HEK293T (cell line): ENCODE measurements at regions not wholly inside any gene's neighbourhood (a gene's known extent, or its start where the extent isn't known, plus 50 kb on each side); places are given as distances from the start of the nearest gene placed in this dataset.

Experiments used
- CTCF ChIA-PET: fragments of 350-600 bp; formaldehyde crosslinking; extraction: SDS; loops from one replicate; lab custom pipeline; 2021; ENCODE audit warnings: antibody characterized with exemption, inconsistent platforms; lab: Yijun Ruan, JAX
- POLR2A ChIA-PET: fragments of 350-600 bp; formaldehyde crosslinking; extraction: SDS; loops from one replicate; lab custom pipeline; 2020; ENCODE audit warnings: antibody characterized with exemption, inconsistent platforms; lab: Yijun Ruan, JAX
- DNase-seq: peaks from one replicate; pipeline ENCODE4 v3.0.0; 2012; ENCODE audit warnings: mixed read lengths; ENCODE audit errors: extremely low spot score
- ARNT ChIP-seq: fragments of 450-650 bp; IDR thresholded peaks from 2 replicates; pipeline ENCODE4 v1.6.1; 2017; ENCODE audit warnings: mild to moderate bottlenecking
- BHLHE40 ChIP-seq: fragments of 450-650 bp; IDR thresholded peaks from 2 replicates; pipeline ENCODE4 v1.6.1; 2016; ENCODE audit warnings: mild to moderate bottlenecking, moderate library complexity, borderline replicate concordance
- CTBP1 ChIP-seq: fragments of 450-650 bp; IDR thresholded peaks from 2 replicates; pipeline ENCODE4 v1.6.1; 2016; ENCODE audit warnings: borderline replicate concordance
- ELF4 ChIP-seq: fragments of 450-650 bp; IDR thresholded peaks from 2 replicates; pipeline ENCODE4 v1.6.1; 2017; ENCODE audit warnings: antibody characterized with exemption
- FOXA1 ChIP-seq: fragments of 450-650 bp; IDR thresholded peaks from 2 replicates; pipeline ENCODE4 v1.6.1; 2016; ENCODE audit warnings: mild to moderate bottlenecking
- FOXK2 ChIP-seq: fragments of 450-650 bp; IDR thresholded peaks from 2 replicates; pipeline ENCODE4 v1.6.1; 2016; ENCODE audit warnings: mild to moderate bottlenecking
- FOXM1 ChIP-seq: fragments of 450-650 bp; IDR thresholded peaks from 2 replicates; pipeline ENCODE4 v1.6.1; 2017; ENCODE audit warnings: mild to moderate bottlenecking, borderline replicate concordance
- HDGF ChIP-seq: fragments of 450-650 bp; IDR thresholded peaks from 2 replicates; pipeline ENCODE4 v1.6.1; 2017; ENCODE audit warnings: antibody characterized with exemption, borderline replicate concordance
- L3MBTL2 ChIP-seq: fragments of 450-650 bp; conservative IDR thresholded peaks from 2 replicates; pipeline ENCODE4 v1.6.1; 2016; ENCODE audit warnings: mild to moderate bottlenecking
- LEF1 ChIP-seq: fragments of 450-650 bp; IDR thresholded peaks from 2 replicates; pipeline ENCODE4 v1.6.1; 2017; ENCODE audit warnings: mild to moderate bottlenecking, borderline replicate concordance
- NFRKB ChIP-seq: fragments of 450-650 bp; IDR thresholded peaks from 2 replicates; pipeline ENCODE4 v1.6.1; 2016; ENCODE audit warnings: mild to moderate bottlenecking, moderate library complexity
- SP1 ChIP-seq: fragments of 450-650 bp; IDR thresholded peaks from 2 replicates; pipeline ENCODE4 v1.6.1; 2017
- SUZ12 ChIP-seq: fragments of 450-650 bp; IDR thresholded peaks from 2 replicates; pipeline ENCODE4 v1.6.1; 2016; ENCODE audit warnings: mild to moderate bottlenecking
- TARDBP ChIP-seq: fragments of 450-650 bp; IDR thresholded peaks from 2 replicates; pipeline ENCODE4 v1.6.1; 2016
- ZNF384 ChIP-seq: fragments of 450-650 bp; IDR thresholded peaks from 2 replicates; pipeline ENCODE4 v1.6.1; 2016
- TF ChIP-seq, protein P1 (sequence below): fragments of 450-650 bp; IDR thresholded peaks from 2 replicates; pipeline ENCODE4 v1.6.1; 2016

DNA sequence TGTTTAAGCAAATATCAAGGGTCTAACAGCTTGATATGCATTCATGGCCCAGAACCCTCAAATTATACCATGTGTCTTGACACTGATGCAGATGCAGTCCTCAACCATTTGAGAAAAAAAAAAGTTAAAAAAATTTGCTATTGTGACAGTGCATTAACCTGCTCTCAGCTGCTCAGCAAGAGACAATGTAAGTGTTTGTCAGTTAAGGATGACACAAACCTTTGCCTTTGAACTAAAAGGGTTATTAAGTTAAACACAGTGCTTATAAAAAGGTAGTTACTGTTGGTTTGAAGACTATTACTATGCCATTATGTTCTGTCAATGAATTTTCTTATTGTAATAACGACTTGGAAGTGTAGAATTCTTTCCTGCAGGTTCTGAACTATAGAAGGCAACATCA, 655.6 kb upstream of the NEGR1 start:
- no peak for DNase-seq
- ChIA-PET POLR2A (no interaction called here), CTCF (no interaction called here)
- no peak for TF ChIP-seq ARNT
- TF ChIP-seq TARDBP, result no peak
- TF ChIP-seq, protein P1, sequence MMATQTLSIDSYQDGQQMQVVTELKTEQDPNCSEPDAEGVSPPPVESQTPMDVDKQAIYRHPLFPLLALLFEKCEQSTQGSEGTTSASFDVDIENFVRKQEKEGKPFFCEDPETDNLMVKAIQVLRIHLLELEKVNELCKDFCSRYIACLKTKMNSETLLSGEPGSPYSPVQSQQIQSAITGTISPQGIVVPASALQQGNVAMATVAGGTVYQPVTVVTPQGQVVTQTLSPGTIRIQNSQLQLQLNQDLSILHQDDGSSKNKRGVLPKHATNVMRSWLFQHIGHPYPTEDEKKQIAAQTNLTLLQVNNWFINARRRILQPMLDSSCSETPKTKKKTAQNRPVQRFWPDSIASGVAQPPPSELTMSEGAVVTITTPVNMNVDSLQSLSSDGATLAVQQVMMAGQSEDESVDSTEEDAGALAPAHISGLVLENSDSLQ, result no peak
- no peak for TF ChIP-seq CTBP1
- no peak for TF ChIP-seq FOXM1
- no peak for TF ChIP-seq FOXA1
- no peak for TF ChIP-seq HDGF
- no peak for TF ChIP-seq BHLHE40
- TF ChIP-seq ZNF384, result no peak

DNA sequence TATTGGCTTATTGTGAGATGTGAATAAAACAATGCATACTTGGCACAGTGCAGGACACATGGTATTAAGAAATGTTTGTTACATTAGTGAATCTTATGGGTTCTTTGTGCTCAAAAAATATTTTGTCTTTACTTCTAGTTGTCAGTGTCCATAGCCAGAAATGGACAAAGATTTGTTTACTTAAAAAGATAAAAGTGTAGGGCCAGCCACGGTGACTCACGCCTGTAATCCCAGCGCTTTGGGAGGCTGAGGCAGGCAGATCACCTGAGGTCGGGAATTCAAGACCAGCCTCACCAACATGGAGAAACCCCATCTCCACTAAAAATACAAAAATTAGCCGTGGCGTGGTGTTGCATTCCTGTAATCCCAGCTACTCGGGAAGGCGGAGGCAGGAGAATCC, 654.6 kb upstream of the NEGR1 start:
- DNase-seq, result no peak
- TF ChIP-seq SP1 (no peak), ZNF384 (no peak), BHLHE40 (no peak), LEF1 (no peak), TARDBP (no peak), L3MBTL2 (no peak), HDGF (no peak), CTBP1 (no peak), ARNT (no peak), NFRKB (no peak), ELF4 (no peak), FOXA1 (no peak), FOXM1 (no peak)
- TF ChIP-seq, protein P1, result no peak
- ChIA-PET CTCF (no interaction called here), POLR2A (no interaction called here)

DNA sequence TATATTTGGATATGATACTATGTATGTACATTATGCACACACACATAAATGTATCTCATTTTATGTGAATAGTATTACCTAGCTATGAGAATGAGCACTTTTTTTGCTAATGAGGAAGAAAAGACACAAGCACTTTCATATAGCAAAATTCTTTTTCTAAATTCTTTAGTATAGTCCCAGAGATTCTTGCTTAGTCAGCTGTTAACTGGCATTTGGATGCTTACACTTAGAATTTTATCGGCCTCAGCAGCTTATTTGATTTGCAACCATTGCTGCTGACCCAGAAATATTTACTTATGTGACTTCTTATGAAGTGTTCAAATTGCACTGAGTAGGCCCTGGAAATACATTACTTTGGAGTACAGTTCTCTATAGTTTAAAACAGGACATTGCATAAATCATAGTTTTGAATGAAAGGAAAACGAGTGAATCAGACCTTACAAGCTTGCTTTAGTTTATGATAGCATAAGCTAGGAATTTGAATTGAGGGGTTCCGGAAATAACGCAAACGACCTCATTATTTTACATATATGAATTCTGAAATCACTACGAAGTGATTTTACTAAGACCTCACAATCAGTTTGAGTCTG, 653.9 kb upstream of the NEGR1 start:
- POLR2A ChIA-PET, result no interaction called here
- no peak for DNase-seq
- CTCF ChIA-PET, result no interaction called here
- TF ChIP-seq LEF1, result no peak
- TF ChIP-seq TARDBP, result no peak
- TF ChIP-seq ELF4, result no peak
- TF ChIP-seq SP1, result no peak
- TF ChIP-seq ARNT, result no peak
- TF ChIP-seq ZNF384, result no peak
- TF ChIP-seq L3MBTL2, result no peak
- no peak for TF ChIP-seq NFRKB
- no peak for TF ChIP-seq BHLHE40
- no peak for TF ChIP-seq FOXM1
- TF ChIP-seq FOXA1, result no peak
- TF ChIP-seq FOXK2, result no peak

DNA sequence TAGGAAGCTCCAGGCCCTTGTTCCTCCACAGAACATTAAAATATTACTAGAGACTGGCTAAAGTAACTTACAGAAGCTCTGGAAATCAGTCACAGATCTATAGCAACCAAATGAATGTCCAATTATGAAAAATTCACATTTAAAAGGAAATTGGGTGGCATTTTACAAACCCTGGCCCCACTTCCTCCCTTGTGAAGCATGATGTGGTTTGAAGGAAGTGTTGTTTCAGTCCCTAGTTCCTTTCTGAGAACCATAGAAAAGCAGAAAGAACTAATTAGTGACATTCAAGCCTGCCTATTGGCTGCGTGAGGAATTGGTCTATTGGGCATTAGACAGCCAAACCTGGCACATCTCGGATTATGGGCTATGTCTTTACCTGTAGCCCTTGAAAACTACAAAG, 649.7 kb upstream of the NEGR1 start:
- TF ChIP-seq ELF4 (no peak), TARDBP (no peak), BHLHE40 (no peak), SP1 (no peak), LEF1 (no peak), NFRKB (no peak), ZNF384 (no peak), ARNT (no peak), FOXK2 (no peak), HDGF (no peak), L3MBTL2 (no peak), CTBP1 (no peak), FOXM1 (no peak), SUZ12 (no peak), FOXA1 (no peak)
- TF ChIP-seq, protein P1, result no peak
- CTCF ChIA-PET, result no interaction called here
- DNase-seq, result no peak
- POLR2A ChIA-PET, result no interaction called here

DNA sequence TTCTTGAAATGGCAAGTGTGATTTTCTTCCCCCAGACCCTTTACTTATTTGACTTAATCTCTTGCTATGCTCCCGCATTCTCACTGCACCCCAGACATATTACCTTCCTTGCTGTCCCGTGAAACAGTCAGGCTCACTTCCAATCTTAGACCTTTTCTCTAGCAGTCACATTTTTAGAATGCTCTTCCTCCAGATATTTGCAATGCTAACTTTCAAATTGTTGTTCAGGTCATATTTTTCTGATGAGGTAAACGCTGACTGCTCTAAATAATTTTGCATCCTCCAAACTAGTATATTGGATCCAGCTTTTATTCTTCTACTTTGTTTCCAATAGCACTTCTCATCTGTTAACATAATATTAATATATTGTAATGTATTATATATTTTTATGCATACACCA, 648.2 kb upstream of the NEGR1 start:
- ChIA-PET POLR2A (no interaction called here), CTCF (no interaction called here)
- no peak for DNase-seq
- TF ChIP-seq BHLHE40 (no peak), FOXA1 (no peak)

DNA sequence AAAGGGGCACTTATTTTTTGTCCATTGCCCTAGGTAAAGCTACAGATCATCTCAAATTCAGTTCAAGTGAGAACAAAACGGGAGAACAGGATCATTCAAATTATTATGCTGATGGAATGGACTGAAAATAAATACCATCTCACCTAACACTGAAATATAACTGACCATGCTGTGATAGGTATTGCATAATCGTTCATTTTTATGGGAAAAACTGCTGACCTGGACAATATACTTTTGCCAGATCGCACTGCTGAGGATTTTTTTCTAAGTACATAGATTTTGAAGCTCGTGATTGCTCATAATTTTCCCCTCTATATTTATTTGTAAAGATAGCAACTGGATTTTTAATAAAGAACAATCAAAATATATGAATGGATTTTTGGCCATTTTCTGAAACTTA, 636.6 kb upstream of the NEGR1 start:
- POLR2A ChIA-PET, result no interaction called here
- DNase-seq, result no peak
- CTCF ChIA-PET, result no interaction called here
- TF ChIP-seq, protein P1, result no peak
- TF ChIP-seq FOXM1 (no peak), FOXK2 (no peak)

DNA sequence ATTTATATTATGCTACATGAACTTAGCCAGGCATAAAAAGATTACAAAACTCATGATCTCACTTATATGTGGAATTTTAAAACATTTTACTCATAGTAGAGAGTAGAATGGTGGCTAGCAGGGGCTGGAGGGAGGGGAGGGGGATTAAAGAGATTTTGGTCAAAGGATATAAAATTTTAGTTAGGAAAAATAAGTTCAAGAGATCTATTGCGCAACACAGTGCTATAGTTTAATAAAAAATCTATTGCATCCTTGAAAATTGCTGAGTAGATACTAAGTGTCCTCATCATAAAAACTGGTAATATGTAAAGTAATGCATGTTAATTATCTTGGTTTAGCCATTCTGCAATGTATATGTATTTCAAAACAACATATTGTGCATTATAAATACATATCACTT, 635.6 kb upstream of the NEGR1 start:
- ChIA-PET CTCF (no interaction called here), POLR2A (no interaction called here)
- TF ChIP-seq FOXM1 (no peak), FOXK2 (no peak), SP1 (no peak), CTBP1 (no peak), ARNT (no peak), FOXA1 (no peak), L3MBTL2 (no peak), SUZ12 (no peak), BHLHE40 (no peak), NFRKB (no peak), ZNF384 (no peak), ELF4 (no peak), HDGF (no peak), LEF1 (no peak), TARDBP (no peak)
- TF ChIP-seq, protein P1, result no peak
- DNase-seq, result no peak
